DMS 273 (cell line): ENCODE measurements at regions not wholly inside any gene's neighbourhood (a gene's known extent, or its start where the extent isn't known, plus 50 kb on each side); places are given as distances from the start of the nearest gene placed in this dataset.

Experiments used
- DNase-seq: peaks from one replicate; lab custom pipeline; 2025; ENCODE audit not compliant: unreplicated experiment; lab: John Stamatoyannopoulos, UW

- peak; percentile 5 for DNase-seq
Observed at GRCh38 chr1:94326329-94326728, 88.9 kb upstream of the ARHGAP29 start.

GRCh38 chr1:94325377-94326302, 88.3 kb upstream of the ARHGAP29 start:
- DNase-seq = peak; percentile 33

- DNase-seq = no peak
Observed at GRCh38 chr1:94324178-94324544, 86.8 kb upstream of the ARHGAP29 start.

- no peak for DNase-seq
Observed at GRCh38 chr1:94323311-94324177, 86.2 kb upstream of the ARHGAP29 start.

- DNase-seq = no peak
Observed at GRCh38 chr1:94322696-94323095, 85.3 kb upstream of the ARHGAP29 start.

- DNase-seq = peak; percentile 36
Observed at GRCh38 chr1:94321662-94322061, 84.3 kb upstream of the ARHGAP29 start.

- no peak for DNase-seq
Observed at GRCh38 chr1:94319319-94320102, 82.1 kb upstream of the ARHGAP29 start.

- no peak for DNase-seq
Observed at GRCh38 chr1:94318505-94319030, 81.2 kb upstream of the ARHGAP29 start.

GRCh38 chr1:94317790-94318188, 80.4 kb upstream of the ARHGAP29 start:
- DNase-seq = no peak

GRCh38 chr1:94316836-94317789, 79.7 kb upstream of the ARHGAP29 start:
- no peak for DNase-seq

GRCh38 chr1:94316183-94316582, 78.8 kb upstream of the ARHGAP29 start:
- DNase-seq = no peak

- DNase-seq = no peak
Observed at GRCh38 chr1:94315552-94316116, 78.2 kb upstream of the ARHGAP29 start.

- no peak for DNase-seq
Observed at GRCh38 chr1:94314222-94314858, 77.0 kb upstream of the ARHGAP29 start.

GRCh38 chr1:94310570-94311270, 73.3 kb upstream of the ARHGAP29 start:
- DNase-seq = peak; percentile 59

- DNase-seq = no peak
Observed at GRCh38 chr1:94309829-94310569, 72.6 kb upstream of the ARHGAP29 start.

GRCh38 chr1:94309216-94309615, 71.8 kb upstream of the ARHGAP29 start:
- no peak for DNase-seq

- DNase-seq = no peak
Observed at GRCh38 chr1:94306521-94306920, 69.1 kb upstream of the ARHGAP29 start.

GRCh38 chr1:94305704-94306103, 68.3 kb upstream of the ARHGAP29 start:
- DNase-seq = no peak
